GM18508 (cell line): ENCODE measurements at regions not wholly inside any gene's neighbourhood (a gene's known extent, or its start where the extent isn't known, plus 50 kb on each side); places are given as distances from the start of the nearest gene placed in this dataset.

Experiments used
- ATAC-seq: cut with Tn5 transposase; IDR thresholded peaks from one replicate; pipeline ENCODE4 v1.9.1; 2021; ENCODE audit warnings: moderate number of reproducible peaks; ENCODE audit not compliant: insufficient read depth, unreplicated experiment

DNA sequence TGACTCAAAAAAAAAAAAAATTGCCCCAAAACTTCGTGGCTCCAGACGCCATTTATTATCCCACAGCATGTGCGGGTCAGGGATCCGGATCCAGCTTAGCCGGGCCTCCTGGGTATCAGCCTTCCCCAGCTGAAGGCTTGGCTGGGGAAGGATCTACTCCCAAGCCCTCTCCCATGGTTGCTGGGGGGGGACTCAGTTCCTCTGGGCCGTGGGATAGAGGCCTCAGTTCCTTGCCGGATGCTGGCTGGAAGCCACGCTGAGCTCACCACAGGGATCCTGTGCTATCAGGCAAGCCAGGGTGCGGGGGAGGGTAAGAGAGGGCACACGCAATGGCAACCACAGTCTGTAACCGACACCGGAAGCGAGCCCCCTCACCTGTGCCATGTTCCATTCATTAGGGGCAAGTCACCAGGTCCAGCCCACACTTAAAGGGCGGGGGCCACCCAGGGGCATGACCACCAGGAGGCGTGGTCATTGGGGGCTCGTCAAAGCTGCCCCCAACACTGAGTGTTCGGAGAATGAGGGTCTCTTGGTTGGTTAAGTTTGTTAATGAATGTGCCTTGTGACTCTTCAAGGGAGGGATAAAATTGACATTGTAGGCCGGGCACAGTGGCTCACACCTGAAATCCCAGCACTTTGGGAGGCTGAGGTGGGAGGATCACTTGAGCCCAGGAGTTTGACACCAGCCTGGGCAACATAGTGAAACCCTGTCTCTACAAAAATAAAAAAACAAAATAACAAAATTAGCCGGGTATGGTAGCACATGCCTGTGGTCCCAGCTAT is 210.0 kb upstream of the GSE1 start:
- ATAC-seq = no peak

GRCh38 chr16:85403693-85404092 is 209.4 kb upstream of the GSE1 start:
- no peak for ATAC-seq

GRCh38 chr16:85412911-85413520 is 200.1 kb upstream of the GSE1 start:
- ATAC-seq = no peak

DNA sequence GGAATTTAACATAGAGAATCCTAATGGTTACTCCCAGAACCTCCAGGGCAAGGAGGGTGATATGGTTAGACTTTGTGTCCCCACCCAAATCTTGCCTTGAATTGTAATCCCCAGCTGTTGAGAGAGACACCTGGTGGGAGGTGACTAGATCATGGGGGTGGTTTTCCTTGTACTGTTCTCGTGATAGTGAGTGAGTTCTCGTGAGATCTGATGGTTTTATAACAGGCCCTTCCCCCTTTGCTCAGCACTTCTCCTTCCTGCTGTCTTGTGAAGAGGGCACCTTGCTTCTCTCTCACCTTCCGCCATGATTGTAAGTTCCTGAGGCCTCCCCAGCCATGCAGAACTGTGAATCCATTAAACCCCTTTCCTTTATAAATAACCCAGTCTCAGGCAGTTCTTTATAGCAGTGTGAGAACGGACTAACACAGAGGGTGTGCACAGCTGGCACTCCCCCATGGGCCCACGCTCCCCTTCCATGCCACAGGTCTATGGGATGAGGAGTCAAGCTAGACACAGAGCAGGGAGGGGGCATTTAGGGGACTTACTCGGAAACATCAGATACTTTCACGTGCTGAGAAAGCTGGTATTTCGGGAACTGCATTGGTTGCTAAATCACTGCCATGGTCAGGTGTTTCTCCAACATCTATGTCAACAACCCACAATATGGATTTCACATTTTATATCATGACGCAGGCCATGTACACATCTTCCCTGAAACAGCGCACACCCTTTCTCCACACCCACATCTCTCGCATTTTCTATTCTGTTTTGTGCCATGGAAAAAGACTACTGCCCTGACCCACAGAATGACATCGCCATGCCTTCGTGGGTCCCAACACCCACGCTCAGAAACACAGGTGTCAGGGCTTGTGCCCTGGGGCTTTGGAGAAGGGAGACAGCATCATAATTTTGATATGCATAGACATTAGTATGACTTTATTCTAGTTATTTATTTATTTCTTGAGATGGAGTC is 199.1 kb upstream of the GSE1 start:
- ATAC-seq = no peak

DNA sequence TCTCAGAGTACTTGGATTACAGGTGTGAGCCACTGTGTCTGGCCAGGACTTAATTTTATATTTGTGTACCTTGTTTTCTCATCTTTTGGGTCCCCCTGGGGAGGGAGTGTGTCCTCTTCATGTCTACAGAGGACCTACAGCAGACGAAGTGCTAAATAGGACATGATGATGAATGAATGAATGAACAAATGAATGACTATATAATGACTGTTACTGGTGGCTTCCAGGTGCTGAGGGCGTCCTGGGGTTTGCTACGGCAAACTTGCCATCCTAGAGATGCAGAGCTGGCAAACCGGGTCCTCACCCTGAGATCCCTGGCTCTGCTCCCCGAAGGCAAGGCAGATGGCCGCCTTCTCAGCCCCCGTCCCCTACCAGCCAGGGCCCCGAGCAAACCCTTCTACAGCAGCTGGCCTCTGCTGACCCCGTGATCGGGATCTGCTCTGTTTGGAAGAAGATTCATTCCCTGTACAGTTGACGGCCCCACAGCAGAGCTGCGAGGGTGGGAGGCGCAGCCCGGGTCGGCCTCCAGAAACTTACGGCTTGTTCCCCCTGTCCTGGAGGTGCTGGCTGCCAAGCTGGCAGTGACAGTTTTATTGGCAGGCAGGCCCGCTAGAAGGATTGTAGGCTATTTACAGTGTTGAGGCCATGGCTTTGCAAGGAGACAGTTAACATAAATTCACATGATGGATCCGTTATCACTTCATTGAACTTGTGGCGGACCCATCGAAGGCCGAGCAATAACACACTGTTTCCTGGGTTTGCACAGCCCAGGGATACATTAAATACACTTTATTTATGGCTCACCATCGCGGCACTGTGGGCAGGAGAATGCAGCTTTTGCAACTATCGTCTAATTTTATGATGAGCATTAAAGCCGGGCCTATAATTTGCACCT is 197.7 kb upstream of the GSE1 start:
- ATAC-seq = no peak

DNA sequence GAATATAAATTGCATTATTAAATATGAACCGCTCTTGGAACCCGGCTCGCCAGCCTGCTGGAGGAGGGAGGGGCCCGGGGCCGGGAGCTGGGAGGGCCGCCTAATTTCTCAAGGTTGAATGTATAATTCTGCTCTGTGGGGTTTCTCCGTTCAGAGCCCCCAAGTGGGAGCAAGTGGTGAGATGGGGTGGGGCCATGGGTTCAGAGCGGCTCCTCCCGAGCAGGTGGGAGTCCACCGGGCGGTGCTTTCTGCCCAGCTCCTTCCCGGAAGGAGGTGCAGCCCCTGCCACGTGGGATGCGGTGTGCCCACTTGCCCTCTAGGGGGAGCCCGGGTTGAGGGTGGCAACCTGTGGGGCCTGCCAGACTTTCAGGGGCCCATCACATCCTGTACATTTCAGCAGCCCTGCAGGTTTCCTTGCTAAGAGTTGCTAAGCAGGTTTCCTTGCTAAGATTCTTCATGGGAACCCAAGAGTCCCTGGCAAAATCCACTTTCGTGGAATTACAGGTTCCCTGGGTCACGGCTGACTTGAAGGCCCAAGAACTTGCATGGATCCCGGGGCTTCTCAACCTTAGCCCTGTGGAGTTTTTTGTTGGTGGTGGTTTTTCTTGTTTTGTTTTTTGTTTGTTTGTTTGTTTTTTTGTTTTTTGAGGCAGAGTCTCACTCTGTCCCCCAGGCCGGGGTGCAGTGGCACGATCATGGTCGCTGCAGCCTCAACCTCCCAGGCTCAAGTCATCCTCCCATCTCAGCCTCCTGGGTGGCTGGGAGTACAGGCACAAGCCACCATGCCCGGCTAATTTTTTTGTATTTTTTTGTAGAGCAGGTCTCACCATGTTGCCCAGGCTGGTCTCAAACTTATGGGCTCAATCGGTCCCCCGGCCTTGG is 196.7 kb upstream of the GSE1 start:
- no peak for ATAC-seq

GRCh38 chr16:85417156-85417860 is 195.8 kb upstream of the GSE1 start:
- no peak for ATAC-seq

DNA sequence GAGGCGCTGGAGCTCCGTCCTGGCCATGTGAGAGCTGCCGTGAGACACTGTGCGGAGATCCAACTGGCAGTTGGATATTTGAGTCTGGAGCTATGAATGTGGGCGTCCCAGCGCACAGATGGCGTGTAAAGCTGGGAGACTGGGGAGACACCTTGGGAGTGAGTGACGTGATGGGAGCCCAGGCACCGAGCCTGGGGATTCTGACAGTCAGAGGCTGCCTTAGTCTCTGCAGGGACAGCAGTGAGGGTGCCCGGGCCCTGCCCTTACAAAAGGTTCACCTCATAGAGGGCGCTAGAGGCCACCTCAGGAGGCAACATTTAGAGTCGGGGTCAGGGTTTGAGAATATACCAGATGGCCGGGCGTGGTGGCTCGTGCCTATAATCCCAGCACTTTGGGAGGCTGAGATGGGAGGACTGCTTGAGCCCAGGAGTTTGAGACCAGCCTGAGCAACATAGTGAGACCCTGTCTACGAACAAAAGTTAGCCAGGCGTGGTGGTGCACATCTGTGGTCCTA is 194.1 kb upstream of the GSE1 start:
- no peak for ATAC-seq

- ATAC-seq = no peak
Observed at GRCh38 chr16:85419503-85420408, 193.4 kb upstream of the GSE1 start.

DNA sequence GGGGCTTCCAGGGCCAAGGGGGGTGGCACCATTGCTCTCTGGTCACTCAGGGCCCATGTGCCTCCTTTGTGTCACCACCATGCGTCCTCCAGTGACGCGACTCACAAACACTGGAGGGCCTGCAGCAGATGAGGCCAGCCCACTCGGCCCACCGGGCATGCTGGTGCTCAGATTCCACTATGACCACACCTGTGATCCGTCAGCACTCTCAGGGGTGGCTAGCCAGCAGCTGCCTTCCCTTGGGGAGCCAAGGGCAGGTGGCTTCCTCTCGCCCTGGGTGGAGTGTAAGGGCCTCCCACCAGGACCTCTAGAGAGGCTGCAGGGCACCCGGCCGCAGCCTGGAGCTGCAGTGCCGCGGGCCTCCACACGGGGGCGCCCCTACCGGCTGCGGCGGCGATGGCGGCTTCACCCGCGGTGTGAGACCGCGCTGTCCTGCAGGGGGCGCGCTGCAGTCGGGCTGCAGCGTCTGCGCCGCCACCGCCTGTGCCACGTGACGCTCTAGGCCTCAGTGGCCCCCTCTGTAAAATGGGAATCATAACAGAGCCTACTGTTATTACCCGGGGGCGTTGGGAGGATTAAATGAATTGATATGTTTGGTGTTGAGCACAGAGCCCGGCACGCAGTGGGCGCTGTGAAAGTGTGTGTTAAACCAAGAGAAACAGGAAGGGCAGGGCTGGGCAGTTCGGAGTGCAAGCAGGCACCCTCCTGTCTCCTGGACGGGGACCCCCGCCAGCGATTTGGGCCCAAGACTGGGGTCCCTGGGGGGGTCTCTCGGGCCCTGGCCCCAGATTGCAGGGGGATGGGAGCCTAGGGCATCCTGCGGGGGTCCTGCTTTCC is 192.4 kb upstream of the GSE1 start:
- no peak for ATAC-seq

GRCh38 chr16:85421338-85422195 is 191.6 kb upstream of the GSE1 start:
- ATAC-seq = no peak

GRCh38 chr16:85422196-85422631 is 190.9 kb upstream of the GSE1 start:
- no peak for ATAC-seq

DNA sequence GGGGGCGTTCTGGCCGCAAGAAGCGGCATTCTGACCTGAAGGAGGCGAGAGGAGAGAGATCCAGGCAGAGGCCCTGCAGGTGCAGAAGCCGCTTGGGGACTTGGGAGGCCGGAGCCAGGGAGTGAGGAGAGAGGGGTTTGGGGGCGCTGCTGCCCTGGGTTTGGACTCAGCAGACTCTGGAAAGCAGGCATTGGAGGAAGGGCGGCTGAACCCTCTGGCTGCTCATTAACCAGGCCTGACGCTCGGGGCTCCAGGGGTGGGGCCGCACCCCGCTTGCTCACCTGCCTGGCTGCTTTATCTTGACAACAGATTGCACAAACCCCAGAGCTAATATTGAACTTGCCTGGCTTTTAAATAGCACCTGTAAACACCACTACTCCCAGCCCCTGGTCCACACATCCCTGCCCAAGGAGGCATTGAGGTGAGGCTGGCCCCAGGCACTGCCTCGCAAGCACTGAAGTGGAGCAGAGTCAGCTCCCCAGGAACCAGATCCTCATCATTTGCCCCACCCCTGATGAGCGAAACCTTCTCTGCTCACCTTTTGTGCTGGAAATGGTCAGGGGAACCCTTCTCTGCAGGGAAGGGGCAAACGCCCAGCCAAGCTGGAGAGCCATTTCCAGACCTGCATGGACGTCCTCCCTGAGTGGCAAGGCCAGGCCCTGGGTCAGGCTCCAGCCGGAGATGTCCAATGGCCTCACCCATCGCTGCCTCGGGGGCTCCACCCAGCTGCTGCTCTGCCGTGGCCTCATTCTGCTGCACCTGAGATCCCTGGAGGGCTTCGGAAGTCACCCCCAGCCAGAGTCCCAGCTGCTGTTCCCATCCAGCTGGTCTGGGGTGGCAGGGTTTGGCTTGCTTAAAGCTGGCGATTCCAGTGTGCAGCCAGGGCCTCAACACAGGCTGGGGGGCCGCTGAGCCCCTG is 190.2 kb upstream of the GSE1 start:
- no peak for ATAC-seq

GRCh38 chr16:85423631-85424030 is 189.5 kb upstream of the GSE1 start:
- ATAC-seq = no peak
